ENCODE measurements at regions not wholly inside any gene's neighbourhood (a gene's known extent, or its start where the extent isn't known, plus 50 kb on each side); places are given as distances from the start of the nearest gene placed in this dataset.
"Not testable (repeated sequence)": the region's sequence is repeated elsewhere in the genome, so short reads cannot be mapped to it uniquely, and the experiment has no call there.

GRCh38 chr13:30831515-30831914 lies 74.6 kb upstream of the MEDAG start:
- no peak for TF ChIP-seq CTCF (IDR thresholded peaks at IDR 0.05)
- H3K9me3 ChIP-seq = no peaks in the 10 kb centered on the region

GRCh38 chr13:30832377-30832776 lies 73.7 kb upstream of the MEDAG start:
- no peaks in the 10 kb centered on the region for H3K9me3 ChIP-seq
- H3K36me3 ChIP-seq = no peaks in the 10 kb centered on the region
- no peak for TF ChIP-seq CTCF (IDR thresholded peaks at IDR 0.05)
- no peak for DNase-seq (ENCODE audit: low spot score)
- no peaks in the 10 kb centered on the region for H3K4me1 ChIP-seq
- no peaks in the 10 kb centered on the region for H3K27me3 ChIP-seq
- no peak overlapping the region for H3K27ac ChIP-seq
- no peak overlapping the region for H3K4me3 ChIP-seq

More at GRCh38 chr13:30831515-30831914, 74.6 kb upstream of the MEDAG start:
- Histone ChIP-seq H3K4me3 (no peak overlapping the region), H3K27ac (no peak overlapping the region), H3K4me1 (no peaks in the 10 kb centered on the region), H3K27me3 (no peaks in the 10 kb centered on the region), H3K36me3 (no peaks in the 10 kb centered on the region)
- no peak for DNase-seq (ENCODE audit: low spot score)

- TF ChIP-seq CTCF (IDR thresholded peaks at IDR 0.05) = no peak
- H3K27ac ChIP-seq = no peak overlapping the region
- no peak overlapping the region for H3K4me3 ChIP-seq
- no peaks in the 10 kb centered on the region for H3K27me3 ChIP-seq
- H3K9me3 ChIP-seq = no peaks in the 10 kb centered on the region
- DNase-seq (ENCODE audit: low spot score) = no peak
- H3K36me3 ChIP-seq = no peaks in the 10 kb centered on the region
- no peaks in the 10 kb centered on the region for H3K4me1 ChIP-seq
Observed at GRCh38 chr13:30832845-30833332, 73.2 kb upstream of the MEDAG start.

GRCh38 chr13:30835442-30835841 lies 70.6 kb upstream of the MEDAG start:
- H3K36me3 ChIP-seq = no peaks in the 10 kb centered on the region
- no peaks in the 10 kb centered on the region for H3K4me1 ChIP-seq
- no peaks in the 10 kb centered on the region for H3K27me3 ChIP-seq
- H3K4me3 ChIP-seq = no peak overlapping the region
- DNase-seq (ENCODE audit: low spot score) = no peak
- H3K9me3 ChIP-seq = no peaks in the 10 kb centered on the region
- TF ChIP-seq CTCF (IDR thresholded peaks at IDR 0.05) = no peak
- no peak overlapping the region for H3K27ac ChIP-seq

- Histone ChIP-seq H3K36me3 (no peaks in the 10 kb centered on the region), H3K4me3 (no peak overlapping the region), H3K4me1 (no peaks in the 10 kb centered on the region), H3K27me3 (no peaks in the 10 kb centered on the region), H3K9me3 (no peaks in the 10 kb centered on the region), H3K27ac (no peak overlapping the region)
- no peak for TF ChIP-seq CTCF (IDR thresholded peaks at IDR 0.05)
- no peak for DNase-seq (ENCODE audit: low spot score)
Observed at GRCh38 chr13:30837227-30838159, 68.6 kb upstream of the MEDAG start.

- H3K4me1 ChIP-seq; H3K27ac ChIP-seq; DNase-seq (ENCODE audit: low spot score); H3K36me3 ChIP-seq; H3K9me3 ChIP-seq; H3K4me3 ChIP-seq; H3K27me3 ChIP-seq: not testable (repeated sequence)
Observed at GRCh38 chr13:30839636-30840035, 66.4 kb upstream of the MEDAG start.

Data from right atrium auricular region (tissue), 2 donors.